K562 (cell line): ENCODE measurements at regions not wholly inside any gene's neighbourhood (a gene's known extent, or its start where the extent isn't known, plus 50 kb on each side); places are given as distances from the start of the nearest gene placed in this dataset.

Experiments used
- CHCHD3 ChIP-seq: fragments of 250-450 bp; sonication (Bioruptor Pico); IDR thresholded peaks from 2 replicates; pipeline ENCODE4 v2.1.2; 2022; ENCODE audit warnings: mild to moderate bottlenecking
- CREB3L1 ChIP-seq: fragments of 450-650 bp; IDR thresholded peaks from 2 replicates; pipeline ENCODE4 v1.6.1; 2014; ENCODE audit warnings: low read depth, mild to moderate bottlenecking, moderate library complexity, borderline replicate concordance
- E2F3 ChIP-seq: fragments of 250-450 bp; sonication (Bioruptor Pico); IDR thresholded peaks from 2 replicates; pipeline ENCODE4 v1.4.0; 2020; ENCODE audit warnings: mild to moderate bottlenecking
- ETV1 ChIP-seq: fragments of 450-650 bp; conservative IDR thresholded peaks from 2 replicates; pipeline ENCODE4 v1.6.1; 2016; ENCODE audit warnings: missing genetic modification characterization, control low read depth, low read depth, missing compliant biosample characterization
- HMBOX1 ChIP-seq: sonication (generic); IDR thresholded peaks from 2 replicates; pipeline ENCODE4 v1.6.1; 2016
- MTF1 ChIP-seq: fragments of 250-450 bp; sonication (Bioruptor Pico); IDR thresholded peaks from 2 replicates; pipeline ENCODE4 v1.9.0; 2021; ENCODE audit warnings: moderate library complexity, mild to moderate bottlenecking, inconsistent platforms, borderline replicate concordance
- NFYB ChIP-seq: IDR thresholded peaks from 2 replicates; pipeline ENCODE4 v1.6.1; 2011; ENCODE audit warnings: mild to moderate bottlenecking, moderate library complexity; ENCODE audit not compliant: insufficient read length; ENCODE audit errors: extremely low read depth
- OTX1 ChIP-seq: fragments of 450-650 bp; formaldehyde crosslinking; IDR thresholded peaks from 2 replicates; pipeline ENCODE4 v1.4.0; 2022; ENCODE audit warnings: mild to moderate bottlenecking
- PCBP2 ChIP-seq: fragments of 200-400 bp; formaldehyde crosslinking; IDR thresholded peaks from 2 replicates; pipeline ENCODE4 v1.6.1; 2018; ENCODE audit warnings: low read length, low read depth, mild to moderate bottlenecking, moderate library complexity; ENCODE audit not compliant: poor library complexity, severe bottlenecking
- PPARD ChIP-seq: fragments of 250-450 bp; sonication (Bioruptor Pico); IDR thresholded peaks from 2 replicates; pipeline ENCODE4 v1.8.0; 2022; ENCODE audit warnings: inconsistent platforms, mild to moderate bottlenecking, moderate library complexity
- RFX7 ChIP-seq: fragments of 250-450 bp; sonication (Bioruptor Pico); IDR thresholded peaks from 2 replicates; pipeline ENCODE4 v1.5.1; 2021; ENCODE audit warnings: mild to moderate bottlenecking
- TAF9B ChIP-seq: fragments of 450-650 bp; IDR thresholded peaks from 2 replicates; pipeline ENCODE4 v1.6.1; 2018; ENCODE audit warnings: mild to moderate bottlenecking; ENCODE audit not compliant: partially characterized antibody
- TBL1XR1 ChIP-seq, 2 experiments: IDR thresholded peaks; 2 replicates each; pipeline ENCODE4 v1.6.1; 2012; ENCODE audit warnings: improper control_type of control experiment in 2 of 2, low read length in 2 of 2, mild to moderate bottlenecking in 1 of 2
- ZBTB8A ChIP-seq: fragments of 450-650 bp; IDR thresholded peaks from 2 replicates; pipeline ENCODE4 v1.6.1; 2018; ENCODE audit warnings: mild to moderate bottlenecking, moderate library complexity; ENCODE audit not compliant: partially characterized antibody
- ZKSCAN3 ChIP-seq: fragments of 250-450 bp; sonication (Bioruptor Pico); IDR thresholded peaks from 2 replicates; pipeline ENCODE4 v1.4.0; 2020
- ZNF175 ChIP-seq: fragments of 200-800 bp; sonication (Bioruptor generic); IDR thresholded peaks from 2 replicates; pipeline ENCODE4 v1.6.1; 2016; ENCODE audit warnings: low read depth, mild to moderate bottlenecking, missing genetic modification characterization, missing compliant biosample characterization
- ZNF232 ChIP-seq: sonication (generic); formaldehyde crosslinking; IDR thresholded peaks from 2 replicates; pipeline ENCODE4 v1.8.0; 2022; ENCODE audit warnings: mild to moderate bottlenecking, missing genetic modification reagents
- ZNF589 ChIP-seq: fragments of 200-800 bp; sonication (Bioruptor generic); IDR thresholded peaks from 2 replicates; pipeline ENCODE4 v1.6.1; 2016; ENCODE audit warnings: low read depth, missing genetic modification characterization, missing compliant biosample characterization
- ZNF77 ChIP-seq: fragments of 250-450 bp; sonication (Bioruptor Pico); IDR thresholded peaks from 2 replicates; pipeline ENCODE4 v1.5.0; 2020
- ZNF830 ChIP-seq: fragments of 250-450 bp; sonication (Bioruptor Pico); IDR thresholded peaks from 2 replicates; pipeline ENCODE4 v1.5.0; 2021; ENCODE audit warnings: mild to moderate bottlenecking
- TF ChIP-seq, protein P1 (sequence below): fragments of 200-800 bp; sonication (Bioruptor generic); IDR thresholded peaks from 2 replicates; pipeline ENCODE4 v1.6.1; 2017; ENCODE audit warnings: missing genetic modification characterization, missing compliant biosample characterization
- TF ChIP-seq, protein P2 (sequence below): fragments of 250-450 bp; sonication (Bioruptor Pico); IDR thresholded peaks from 2 replicates; pipeline ENCODE4 v1.5.1; 2021; ENCODE audit warnings: mild to moderate bottlenecking
- TF ChIP-seq, protein P3 (sequence below), 2 experiments: IDR thresholded peaks; 2 replicates each; pipeline ENCODE4 v1.6.1; 2011; ENCODE audit warnings: borderline replicate concordance in 1 of 2, control low read depth in 1 of 2, low read depth in 1 of 2, low read length in 1 of 2, mild to moderate bottlenecking in 1 of 2, mixed read lengths in 1 of 2, moderate library complexity in 1 of 2; ENCODE audit not compliant: insufficient read depth in 1 of 2, insufficient read length in 1 of 2, poor library complexity in 1 of 2, severe bottlenecking in 1 of 2; ENCODE audit errors: extremely low read depth in 1 of 2

DNA sequence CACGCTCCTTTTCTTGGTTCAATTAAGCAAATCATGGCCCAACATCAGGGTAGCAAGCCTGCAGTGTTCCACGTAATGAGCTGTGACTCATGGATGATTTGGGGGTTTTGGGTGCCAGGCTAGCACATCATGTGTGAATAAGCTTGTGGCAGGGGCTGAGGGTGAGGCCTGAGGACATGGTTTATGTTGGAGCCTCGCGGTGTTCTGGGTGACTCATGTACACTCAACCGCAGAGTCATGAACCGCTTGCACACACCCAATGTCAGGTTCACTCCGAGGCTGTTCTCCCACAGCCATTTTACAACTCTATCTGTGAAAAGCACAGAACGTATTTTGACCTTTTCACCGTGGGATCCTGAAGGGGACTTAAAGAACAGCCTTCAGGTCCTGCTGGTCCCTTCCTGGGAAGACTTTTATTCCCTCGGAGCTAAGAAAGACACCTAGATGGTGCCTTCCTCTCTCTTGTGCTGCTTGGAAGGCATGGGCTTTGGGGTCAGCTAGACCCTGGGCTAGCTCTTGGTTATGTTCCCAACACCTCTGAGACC, 139.9 kb upstream of the ZEB2 start (continued):
- TF ChIP-seq ZNF232 (no peak), ZBTB8A (no peak), ETV1 (tag) (no peak), CHCHD3 (CRISPR knock-in tag) (no peak), MTF1 (CRISPR knock-in tag) (no peak), ZKSCAN3 (CRISPR knock-in tag) (no peak), CREB3L1 (peak; percentile 56; the same call in 1 of the 2 replicates), TAF9B (no peak), ZNF589 (CRISPR knock-in tag) (peak; percentile 84), PCBP2 (no peak), PPARD (CRISPR knock-in tag) (no peak), ZNF175 (CRISPR knock-in tag) (peak; percentile 67; the same call in 1 of the 2 replicates), E2F3 (CRISPR knock-in tag) (peak; percentile 28; the same call in 1 of the 2 replicates), TBL1XR1 (IDR thresholded peaks at IDR 0.05; ENCODE audit: low read length in 2 of 2) (no peak), HMBOX1 (no peak), ZNF77 (no peak), RFX7 (CRISPR knock-in tag) (no peak), ZNF830 (no peak), NFYB (no peak), OTX1 (CRISPR knock-in tag) (no peak)
- TF ChIP-seq, protein P1, sequence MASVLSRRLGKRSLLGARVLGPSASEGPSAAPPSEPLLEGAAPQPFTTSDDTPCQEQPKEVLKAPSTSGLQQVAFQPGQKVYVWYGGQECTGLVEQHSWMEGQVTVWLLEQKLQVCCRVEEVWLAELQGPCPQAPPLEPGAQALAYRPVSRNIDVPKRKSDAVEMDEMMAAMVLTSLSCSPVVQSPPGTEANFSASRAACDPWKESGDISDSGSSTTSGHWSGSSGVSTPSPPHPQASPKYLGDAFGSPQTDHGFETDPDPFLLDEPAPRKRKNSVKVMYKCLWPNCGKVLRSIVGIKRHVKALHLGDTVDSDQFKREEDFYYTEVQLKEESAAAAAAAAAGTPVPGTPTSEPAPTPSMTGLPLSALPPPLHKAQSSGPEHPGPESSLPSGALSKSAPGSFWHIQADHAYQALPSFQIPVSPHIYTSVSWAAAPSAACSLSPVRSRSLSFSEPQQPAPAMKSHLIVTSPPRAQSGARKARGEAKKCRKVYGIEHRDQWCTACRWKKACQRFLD (CRISPR knock-in tag): 0 out of 2 replicates have a peak, but pooled peaks have one; percentile 60
- TF ChIP-seq, protein P2, sequence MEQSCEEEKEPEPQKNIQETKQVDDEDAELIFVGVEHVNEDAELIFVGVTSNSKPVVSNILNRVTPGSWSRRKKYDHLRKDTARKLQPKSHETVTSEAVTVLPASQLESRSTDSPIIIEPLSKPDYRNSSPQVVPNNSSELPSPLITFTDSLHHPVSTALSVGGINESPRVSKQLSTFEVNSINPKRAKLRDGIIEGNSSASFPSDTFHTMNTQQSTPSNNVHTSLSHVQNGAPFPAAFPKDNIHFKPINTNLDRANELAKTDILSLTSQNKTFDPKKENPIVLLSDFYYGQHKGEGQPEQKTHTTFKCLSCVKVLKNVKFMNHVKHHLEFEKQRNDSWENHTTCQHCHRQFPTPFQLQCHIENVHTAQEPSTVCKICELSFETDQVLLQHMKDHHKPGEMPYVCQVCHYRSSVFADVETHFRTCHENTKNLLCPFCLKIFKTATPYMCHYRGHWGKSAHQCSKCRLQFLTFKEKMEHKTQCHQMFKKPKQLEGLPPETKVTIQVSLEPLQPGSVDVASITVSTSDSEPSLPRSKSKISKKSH (CRISPR knock-in tag): no peak
- TF ChIP-seq, protein P3, sequence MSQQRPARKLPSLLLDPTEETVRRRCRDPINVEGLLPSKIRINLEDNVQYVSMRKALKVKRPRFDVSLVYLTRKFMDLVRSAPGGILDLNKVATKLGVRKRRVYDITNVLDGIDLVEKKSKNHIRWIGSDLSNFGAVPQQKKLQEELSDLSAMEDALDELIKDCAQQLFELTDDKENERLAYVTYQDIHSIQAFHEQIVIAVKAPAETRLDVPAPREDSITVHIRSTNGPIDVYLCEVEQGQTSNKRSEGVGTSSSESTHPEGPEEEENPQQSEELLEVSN (IDR thresholded peaks at IDR 0.05; ENCODE audit: borderline replicate concordance in 1 of 2, extremely low read depth in 1 of 2, insufficient read depth in 1 of 2, insufficient read length in 1 of 2, low read depth in 1 of 2, low read length in 1 of 2, poor library complexity in 1 of 2, severe bottlenecking in 1 of 2): peak; percentile 74 to 80
